ENCODE measurements at regions not wholly inside any gene's neighbourhood (a gene's known extent, or its start where the extent isn't known, plus 50 kb on each side); places are given as distances from the start of the nearest gene placed in this dataset.
"Not testable (repeated sequence)": the region's sequence is repeated elsewhere in the genome, so short reads cannot be mapped to it uniquely, and the experiment has no call there.

- no peaks in the 10 kb centered on the region for H3K36me3 ChIP-seq
- 84 to 88% methylated on average over 2 of the region's 2 CpGs for WGBS, 2 donors
- no peak overlapping the region for H3K4me3 ChIP-seq
- TF ChIP-seq CTCF (IDR thresholded peaks at IDR 0.05) (no peak), POLR2AphosphoS5 (IDR thresholded peaks at IDR 0.05) (no peak)
- no peak overlapping the region for H3K27ac ChIP-seq
- DNase-seq = no peak
- no peaks in the 10 kb centered on the region for H3K4me1 ChIP-seq
- intact Hi-C loops (cut with DNase I) = no loop called here
- no peaks in the 10 kb centered on the region for H3K27me3 ChIP-seq
- H3K9me3 ChIP-seq = no peaks in the 10 kb centered on the region
Measured at GRCh38 chr4:66741081-66741480, 804.2 kb downstream of the CENPC start.

- no peaks in the 10 kb centered on the region for H3K36me3 ChIP-seq
- TF ChIP-seq EP300 (IDR thresholded peaks at IDR 0.05) (no peak), POLR2AphosphoS5 (IDR thresholded peaks at IDR 0.05) (no peak), CTCF (IDR thresholded peaks at IDR 0.05) (no peak), POLR2A (IDR thresholded peaks at IDR 0.05) (no peak)
- intact Hi-C loops (cut with DNase I) = no loop called here
- no peaks in the 10 kb centered on the region for H3K4me1 ChIP-seq
- H3K27ac ChIP-seq = no peak overlapping the region
- H3K27me3 ChIP-seq = no peaks in the 10 kb centered on the region
- WGBS, 2 donors = 74 to 80% methylated on average over 3 of the region's 3 CpGs
- H3K4me3 ChIP-seq = no peak overlapping the region
- H3K9me3 ChIP-seq = no peaks in the 10 kb centered on the region
- no peak for DNase-seq
Measured at GRCh38 chr4:66736606-66737005, 808.7 kb downstream of the CENPC start.

GRCh38 chr4:66728280-66728679 is 817.0 kb downstream of the CENPC start:
- 65 to 71% methylated on average over 2 of the region's 2 CpGs for WGBS, 2 donors
- no peaks in the 10 kb centered on the region for H3K4me1 ChIP-seq
- H3K9me3 ChIP-seq = no peaks in the 10 kb centered on the region
- no peak for DNase-seq
- intact Hi-C loops (cut with DNase I) = no loop called here
- no peaks in the 10 kb centered on the region for H3K36me3 ChIP-seq
- no peak overlapping the region for H3K27ac ChIP-seq
- H3K27me3 ChIP-seq = no peaks in the 10 kb centered on the region
- H3K4me3 ChIP-seq = no peak overlapping the region
- no peak for TF ChIP-seq CTCF (IDR thresholded peaks at IDR 0.05)

GRCh38 chr4:66712301-66712921 is 832.9 kb downstream of the CENPC start:
- H3K4me3 ChIP-seq; H3K4me1 ChIP-seq; H3K36me3 ChIP-seq; intact Hi-C loops (cut with DNase I); H3K27me3 ChIP-seq; H3K27ac ChIP-seq; DNase-seq; H3K9me3 ChIP-seq: not testable (repeated sequence)
- WGBS, 2 donors = 92 to 94% methylated on average over 30 of the region's 30 CpGs

GRCh38 chr4:66704243-66704642 is 841.1 kb downstream of the CENPC start:
- no peak for DNase-seq
- WGBS, 2 donors = 89 to 92% methylated on average over 2 of the region's 2 CpGs
- H3K9me3 ChIP-seq = no peaks in the 10 kb centered on the region
- H3K36me3 ChIP-seq = no peaks in the 10 kb centered on the region
- TF ChIP-seq POLR2A (IDR thresholded peaks at IDR 0.05) (no peak), POLR2AphosphoS5 (IDR thresholded peaks at IDR 0.05) (no peak), CTCF (IDR thresholded peaks at IDR 0.05) (no peak)
- no peak overlapping the region for H3K4me3 ChIP-seq
- H3K27ac ChIP-seq = no peak overlapping the region
- H3K4me1 ChIP-seq = no peaks in the 10 kb centered on the region
- H3K27me3 ChIP-seq = no peaks in the 10 kb centered on the region
- intact Hi-C loops (cut with DNase I) = no loop called here
